ENCODE measurements at regions not wholly inside any gene's neighbourhood (a gene's known extent, or its start where the extent isn't known, plus 50 kb on each side); places are given as distances from the start of the nearest gene placed in this dataset.

DNA sequence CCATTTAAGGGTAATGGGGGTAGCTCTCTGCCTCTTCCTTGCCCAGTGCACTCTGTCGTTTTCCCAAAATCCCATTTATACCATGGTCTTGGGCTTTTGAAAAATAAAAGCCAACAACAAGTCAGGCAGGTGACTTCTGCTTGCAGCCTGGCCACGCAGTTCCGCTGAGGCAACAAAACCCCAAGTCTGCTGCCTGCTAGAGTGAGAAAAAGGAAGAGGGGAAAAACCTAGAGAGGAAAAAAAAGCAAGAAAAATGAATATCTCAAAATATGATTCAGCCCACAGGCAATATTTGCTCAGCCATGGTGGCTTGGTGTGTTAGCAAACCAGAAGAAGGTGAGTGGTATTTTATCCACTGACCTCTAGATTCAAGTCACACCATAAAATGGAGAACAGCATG is 148.2 kb upstream of the FSTL4 start:
- no peak for DNase-seq

DNA sequence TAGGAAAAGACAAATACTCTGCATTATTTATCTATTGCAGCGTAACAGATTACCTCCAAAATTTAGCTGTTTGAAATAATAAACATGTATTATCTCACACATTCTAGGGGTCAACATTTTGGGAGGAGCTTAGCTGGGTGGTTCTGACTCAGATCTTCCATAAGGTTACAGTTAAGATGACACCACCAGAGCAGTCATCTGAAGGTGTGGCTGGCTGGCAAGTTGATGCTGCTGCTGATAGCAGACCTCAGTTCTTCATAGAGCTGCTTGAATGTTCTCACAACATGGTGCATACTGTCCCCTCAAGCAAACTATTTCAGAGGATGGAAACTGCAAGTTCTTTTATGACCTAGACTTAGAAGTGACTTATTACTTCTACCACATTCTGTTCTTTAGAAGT is 146.3 kb upstream of the FSTL4 start:
- no peak for DNase-seq

DNA sequence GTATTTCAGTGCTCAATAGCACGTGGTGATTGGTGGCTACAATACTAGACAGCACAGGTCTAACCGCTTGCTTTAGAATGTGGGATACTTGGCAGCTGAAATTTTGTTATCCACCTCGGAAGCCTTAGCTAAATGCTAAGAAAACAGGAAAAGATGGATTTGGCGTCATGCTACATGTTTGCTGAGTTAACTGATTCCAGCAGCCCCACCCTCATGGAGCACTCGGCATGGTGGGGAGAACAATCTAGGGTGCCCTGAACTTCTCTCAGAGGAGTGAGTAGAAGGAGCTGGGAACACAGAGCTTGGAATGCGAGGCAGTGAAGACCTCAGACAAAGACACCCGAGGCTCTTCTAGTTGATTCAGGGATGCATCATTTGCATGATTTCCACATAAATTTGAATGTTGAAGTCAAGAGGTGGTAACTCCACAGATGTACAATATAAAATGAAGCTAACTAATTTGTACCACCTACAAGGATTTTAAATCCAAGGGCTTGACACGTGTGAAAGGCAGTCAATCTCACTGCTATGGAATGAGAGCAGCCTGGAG is 145.1 kb upstream of the FSTL4 start:
- no peak for DNase-seq

DNA sequence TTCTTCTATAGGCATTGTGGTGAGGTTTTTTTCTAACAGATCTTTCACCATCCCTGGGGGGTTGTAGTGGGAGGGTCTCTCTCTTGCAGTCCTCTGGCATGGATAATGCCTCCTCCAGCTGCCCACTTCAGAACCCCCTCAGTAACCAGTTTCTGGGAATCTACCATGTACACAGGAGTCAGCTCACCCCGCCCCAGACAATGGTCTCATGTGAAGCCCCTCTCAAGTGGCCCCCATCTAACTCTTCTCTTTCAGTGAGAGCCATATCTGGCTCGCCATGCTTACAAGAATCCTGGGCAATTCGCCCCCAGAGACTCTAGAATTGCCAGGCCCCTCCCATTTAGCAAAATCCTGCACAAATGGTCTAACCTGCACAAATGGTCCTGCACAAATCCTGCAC is 144.4 kb upstream of the FSTL4 start:
- DNase-seq = no peak

DNA sequence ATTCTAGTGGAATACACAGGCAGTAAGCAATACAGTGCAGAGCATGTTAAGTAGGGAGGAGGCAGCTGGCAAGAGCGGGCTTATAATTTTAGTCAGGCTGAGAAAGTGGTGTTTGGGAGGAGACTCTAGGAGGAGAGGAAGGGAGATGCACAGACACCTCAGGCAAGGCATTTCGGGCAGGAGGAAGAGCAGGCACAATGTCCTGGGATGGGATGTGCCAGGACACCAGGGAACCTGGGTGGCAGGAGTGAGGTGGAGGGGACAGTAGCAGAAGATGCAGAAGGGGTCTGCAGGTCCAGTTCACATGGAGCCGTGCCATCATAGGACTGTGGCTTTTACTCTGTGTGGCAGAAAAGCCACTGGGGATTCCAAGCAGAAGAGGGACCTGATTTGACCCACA is 143.7 kb upstream of the FSTL4 start:
- DNase-seq = no peak

DNA sequence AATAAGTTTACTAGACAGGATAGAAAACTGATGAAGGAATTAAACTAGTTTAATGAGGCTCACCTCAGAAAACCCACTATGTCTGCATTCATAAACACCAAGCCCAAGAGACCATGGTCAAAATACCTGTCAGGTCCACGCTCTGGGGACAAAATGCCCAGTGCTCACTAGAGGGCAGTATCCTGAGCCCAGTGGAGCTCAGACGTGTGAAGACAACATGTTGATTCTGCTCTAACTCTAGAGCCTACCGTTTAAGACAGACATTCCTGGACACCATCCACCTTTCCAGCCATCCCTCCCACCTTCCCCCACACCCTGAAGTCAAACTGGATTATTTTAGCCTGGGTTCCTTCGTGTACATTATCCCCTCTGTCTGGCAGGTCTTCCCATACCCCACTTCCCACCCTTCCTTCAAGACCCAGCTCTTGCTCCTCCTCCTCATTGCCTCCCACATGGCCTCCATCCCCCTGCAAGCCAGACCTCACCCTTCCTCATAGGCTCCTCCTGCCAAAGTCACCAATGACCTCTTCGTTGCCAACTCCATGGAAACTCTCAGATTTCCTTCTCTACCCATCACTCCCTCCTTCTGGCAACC is 142.3 kb upstream of the FSTL4 start:
- no peak for DNase-seq

DNA sequence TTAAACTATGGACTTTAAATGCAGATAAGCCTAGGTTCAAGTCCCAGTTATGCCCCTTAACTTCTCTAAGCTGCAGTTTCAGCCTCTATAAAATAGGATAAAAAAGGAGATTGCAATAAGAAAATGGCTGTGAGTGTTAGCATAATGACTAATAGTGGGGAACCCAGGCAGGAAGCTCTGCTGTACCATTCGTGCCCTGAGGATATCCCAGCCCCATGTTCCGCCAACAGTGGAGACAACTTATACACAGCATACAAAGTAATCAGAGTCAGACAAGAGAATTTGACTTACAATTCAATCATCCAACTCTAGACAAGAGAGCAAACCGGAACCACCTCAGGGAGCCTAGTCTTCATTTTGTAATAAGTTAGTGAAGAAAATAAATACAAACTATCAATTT is 141.5 kb upstream of the FSTL4 start:
- no peak for DNase-seq

DNA sequence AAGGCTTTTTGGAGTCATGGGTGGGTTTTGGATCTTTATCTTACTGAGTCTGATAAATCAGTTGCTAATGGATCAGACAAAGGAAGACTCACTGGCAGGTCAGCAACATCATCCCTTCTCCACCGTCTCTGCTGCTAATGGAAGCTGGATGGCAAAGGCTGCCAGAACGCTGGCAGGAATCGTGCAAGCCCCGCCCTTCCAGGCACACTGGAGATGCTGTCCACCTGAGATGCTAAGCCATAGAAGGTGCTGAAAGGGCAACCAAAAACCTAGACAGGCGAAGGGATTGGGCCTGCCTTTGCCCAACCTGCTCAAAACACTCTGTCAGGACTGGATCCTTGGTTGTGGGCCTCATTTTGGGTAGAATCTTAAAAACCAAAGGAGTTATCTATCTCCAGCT is 139.5 kb upstream of the FSTL4 start:
- DNase-seq = no peak

DNA sequence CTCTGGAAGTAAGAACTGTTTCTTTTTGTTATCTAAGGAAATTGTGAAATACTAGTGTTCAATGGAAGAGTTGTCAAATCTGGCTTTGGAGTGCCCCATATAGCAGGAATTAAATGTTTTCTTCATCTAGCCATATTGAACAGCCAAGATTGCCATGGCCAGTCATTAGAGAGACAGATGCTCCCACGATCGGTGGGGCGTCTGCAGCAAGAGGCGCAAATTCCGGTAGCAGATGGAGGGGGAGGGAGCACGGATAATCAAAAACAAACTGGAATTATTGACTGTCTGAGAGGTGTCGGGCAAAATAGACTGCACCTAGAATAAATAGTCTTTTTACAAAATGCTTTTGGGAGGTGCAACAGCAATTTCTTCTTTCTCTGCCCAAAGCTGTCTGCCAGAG is 139.1 kb upstream of the FSTL4 start:
- DNase-seq = peak; percentile 43

DNA sequence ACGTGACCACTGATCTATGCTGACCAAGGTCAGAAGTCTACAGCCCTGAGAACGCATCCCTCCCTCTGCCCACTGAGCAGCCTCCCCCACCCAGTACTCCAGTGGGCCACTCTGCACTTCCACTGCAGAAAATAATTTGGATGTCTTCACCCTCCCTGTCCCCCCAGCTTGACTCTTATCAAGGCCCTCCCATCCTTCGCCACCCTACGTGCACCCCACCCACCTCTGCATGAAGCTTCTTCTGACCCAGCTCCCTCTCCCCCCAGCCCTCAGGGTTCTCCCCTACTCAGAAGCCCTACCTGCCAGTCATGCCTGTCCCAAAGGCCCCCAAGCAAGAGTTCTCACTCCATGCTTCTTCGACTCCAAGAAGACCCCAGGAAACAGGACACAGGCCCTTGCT is 138.5 kb upstream of the FSTL4 start:
- no peak for DNase-seq

DNA sequence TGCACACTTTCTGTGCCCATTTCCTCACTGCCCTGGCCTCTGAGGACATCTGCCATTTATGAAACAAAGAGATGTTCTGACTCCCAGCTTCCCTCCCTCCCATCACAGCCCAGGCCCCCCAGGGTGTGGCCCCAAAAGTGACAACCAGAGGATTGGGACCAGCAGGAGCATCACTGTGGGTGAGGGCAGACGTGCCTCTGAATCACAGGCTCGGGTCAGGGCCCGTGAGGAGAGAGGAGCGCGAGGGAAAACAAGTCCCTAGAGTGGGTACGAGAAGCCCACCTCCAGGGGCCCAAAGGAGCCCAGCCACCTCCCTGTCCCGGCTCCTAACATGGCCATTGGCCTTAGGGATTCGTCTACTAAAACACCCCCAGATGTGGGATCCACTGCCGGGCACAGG is 138.0 kb upstream of the FSTL4 start:
- no peak for DNase-seq

DNA sequence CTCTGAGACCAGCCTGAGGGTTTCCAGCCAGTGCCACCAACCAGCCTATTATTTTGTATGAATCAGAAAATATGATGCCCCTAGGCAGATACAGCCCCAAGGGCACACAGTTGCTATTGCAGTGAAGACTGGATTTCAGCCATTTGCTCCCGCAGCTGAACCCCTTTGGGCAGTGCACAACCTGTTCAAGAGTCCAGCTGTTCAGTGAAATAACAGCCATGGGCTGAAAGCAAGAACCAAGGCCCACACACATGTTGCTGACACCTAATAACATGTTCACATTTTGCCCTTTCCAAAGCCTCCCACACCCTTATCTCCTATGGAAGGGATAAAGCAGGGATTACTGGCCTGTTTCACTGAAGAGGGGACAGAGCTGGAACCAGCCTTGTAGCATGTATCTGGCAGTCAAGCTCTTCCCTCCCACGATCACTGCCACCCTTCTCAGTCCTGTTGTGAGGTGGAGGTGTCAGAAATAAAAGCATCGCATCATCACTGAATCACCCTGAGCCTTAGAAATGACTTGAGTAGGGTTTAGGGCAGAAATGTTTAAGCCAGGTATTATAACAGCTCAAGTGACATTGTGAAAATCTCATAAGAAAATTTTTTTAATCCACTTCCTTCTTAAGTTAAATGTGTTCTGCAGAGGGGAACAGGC is 137.1 kb upstream of the FSTL4 start:
- DNase-seq = no peak

DNA sequence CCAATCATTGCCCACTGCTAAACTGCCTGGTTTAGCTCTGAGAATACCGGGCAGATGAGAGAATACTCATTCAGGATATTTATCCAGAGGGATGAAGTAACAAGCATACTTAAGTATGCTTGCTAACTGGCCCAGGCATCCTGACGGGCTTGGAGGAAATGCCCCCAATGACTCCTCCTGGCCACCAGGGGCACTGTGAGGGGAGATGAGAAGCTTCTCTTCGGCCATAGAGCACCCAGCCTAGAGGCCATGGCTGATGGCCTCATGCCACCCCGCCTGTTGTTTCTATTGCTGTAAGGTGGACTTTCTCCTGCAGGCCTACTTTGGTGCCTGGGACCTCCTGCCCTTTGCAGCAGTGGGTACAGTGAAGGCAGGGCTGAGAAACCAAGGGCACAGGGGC is 134.5 kb upstream of the FSTL4 start:
- DNase-seq = no peak

DNA sequence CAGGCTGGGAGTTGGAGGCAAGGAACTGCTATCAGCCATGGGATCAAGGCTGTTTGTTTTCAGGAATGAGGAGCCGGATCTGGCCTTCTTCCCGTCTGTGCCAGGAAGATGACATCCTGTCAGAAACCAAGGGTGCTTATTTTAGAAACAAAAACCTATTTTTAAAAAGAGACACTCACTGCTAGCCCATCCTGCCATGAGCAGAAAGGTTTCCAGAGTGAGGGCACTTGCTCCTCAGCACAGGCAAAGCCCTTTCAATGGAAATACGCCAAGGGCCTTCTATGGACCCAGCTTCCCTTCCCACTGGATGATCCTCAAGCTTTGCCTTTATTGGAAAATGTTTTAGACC is 132.6 kb upstream of the FSTL4 start:
- no peak for DNase-seq

DNA sequence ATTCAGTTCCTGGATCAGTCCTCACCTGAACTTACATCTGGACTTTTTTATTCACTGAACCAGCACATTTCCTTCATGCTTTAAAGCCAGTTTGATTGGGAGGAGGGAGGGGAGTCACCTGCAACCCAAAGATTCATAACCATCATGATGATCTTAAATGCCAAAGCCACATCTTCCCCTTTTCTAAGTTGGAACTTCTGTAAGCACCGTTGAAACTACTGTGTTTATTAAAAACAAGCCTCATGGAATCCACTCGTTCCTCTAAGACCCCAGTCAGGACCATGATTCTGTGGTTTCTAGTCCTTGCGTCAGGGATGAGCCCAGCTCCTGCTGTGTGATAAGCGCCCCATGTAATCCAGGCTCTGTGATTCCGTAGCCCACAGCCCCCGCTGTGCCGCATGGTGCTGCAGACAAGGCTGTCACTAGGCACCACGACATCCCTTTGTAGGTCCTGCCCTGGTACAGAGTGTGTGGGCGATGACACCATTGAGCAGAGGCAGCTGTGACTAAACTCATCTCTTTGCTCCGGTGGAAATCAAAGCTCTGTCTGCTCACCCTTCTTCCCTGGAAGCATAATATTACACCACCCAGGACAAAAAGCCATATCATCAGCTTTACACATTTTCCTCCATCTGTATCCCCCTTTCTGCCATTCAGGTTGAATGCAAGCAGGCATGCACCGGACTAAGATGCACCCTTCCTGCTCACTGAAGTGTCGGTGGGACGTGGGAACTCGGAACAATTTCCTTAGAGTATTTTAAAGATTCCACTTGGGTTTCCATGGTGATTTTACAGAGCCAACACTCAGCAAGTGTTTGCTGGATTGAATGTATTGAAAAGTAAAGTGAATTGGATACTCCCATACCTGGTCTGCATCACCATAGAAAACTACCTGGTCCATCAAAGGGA is 132.0 kb upstream of the FSTL4 start:
- DNase-seq = no peak

DNA sequence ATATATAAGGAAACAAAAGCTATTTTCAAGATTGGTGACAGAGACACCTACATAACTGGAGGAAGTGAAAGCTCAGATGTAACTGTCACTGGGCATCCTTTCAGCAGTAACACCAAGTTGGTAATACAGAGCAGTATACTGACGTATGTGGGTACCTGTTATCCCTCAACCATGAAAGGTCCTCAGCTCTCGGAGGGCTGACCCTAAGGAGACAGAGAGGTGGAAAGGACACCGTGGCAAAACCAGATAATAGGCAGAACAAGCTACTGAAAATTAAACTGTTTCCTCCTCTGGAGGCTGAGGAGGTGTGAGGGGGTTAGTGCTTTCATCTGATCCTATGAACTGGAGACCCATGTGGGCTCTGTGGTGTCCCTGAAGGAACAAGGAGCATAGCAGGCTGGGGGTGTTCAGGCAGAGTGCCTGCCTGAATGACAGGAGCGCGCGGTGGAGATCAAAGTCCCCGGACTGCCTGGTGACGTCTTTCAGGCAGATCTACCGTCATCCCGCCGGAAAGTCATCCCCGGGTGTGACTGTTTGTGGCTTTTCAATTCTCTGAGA is 130.2 kb upstream of the FSTL4 start:
- DNase-seq = no peak

DNA sequence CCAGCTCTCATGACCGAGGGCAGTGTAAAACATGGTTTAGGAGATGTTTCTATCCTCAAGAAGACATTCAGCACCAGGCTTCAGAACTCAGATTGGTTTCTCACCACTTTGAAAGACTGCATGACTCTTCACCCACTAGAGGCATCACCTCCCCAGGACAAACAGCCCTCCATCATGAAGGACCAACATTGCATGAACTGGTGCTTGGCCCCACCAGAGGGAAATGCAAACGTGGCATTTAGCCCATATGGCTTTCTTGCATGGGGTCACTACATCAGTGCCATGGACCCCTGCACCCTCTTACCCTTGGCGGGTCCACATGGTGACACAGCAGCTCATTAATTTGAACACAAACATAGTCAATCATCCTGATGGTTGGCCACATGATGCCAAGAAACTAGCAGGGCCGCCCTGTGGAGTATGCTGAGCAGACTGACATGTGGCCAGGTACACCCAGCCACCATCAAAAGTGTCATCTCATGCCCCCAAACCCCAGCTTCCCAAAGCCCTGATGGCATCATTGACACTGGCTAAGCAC is 129.5 kb upstream of the FSTL4 start:
- no peak for DNase-seq

DNA sequence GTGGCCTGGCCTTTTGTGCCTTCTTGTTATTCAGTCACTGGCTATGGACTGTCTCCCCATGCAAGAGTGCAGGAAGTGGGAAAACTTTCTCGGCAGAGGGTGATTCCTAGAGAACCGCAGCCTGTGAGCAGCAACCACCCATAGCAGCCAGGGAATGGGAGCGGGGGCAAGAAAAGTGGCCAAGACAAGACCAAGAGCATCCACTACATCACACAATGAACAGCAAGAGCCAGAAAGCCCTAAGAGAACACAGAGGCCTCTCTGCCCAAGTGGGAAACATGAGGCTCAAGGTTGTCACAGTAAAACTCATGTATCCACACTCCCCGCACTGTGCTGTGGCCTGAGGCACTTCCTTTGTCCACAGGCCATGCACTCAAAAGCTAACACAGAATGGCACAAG is 129.1 kb upstream of the FSTL4 start:
- no peak for DNase-seq

DNA sequence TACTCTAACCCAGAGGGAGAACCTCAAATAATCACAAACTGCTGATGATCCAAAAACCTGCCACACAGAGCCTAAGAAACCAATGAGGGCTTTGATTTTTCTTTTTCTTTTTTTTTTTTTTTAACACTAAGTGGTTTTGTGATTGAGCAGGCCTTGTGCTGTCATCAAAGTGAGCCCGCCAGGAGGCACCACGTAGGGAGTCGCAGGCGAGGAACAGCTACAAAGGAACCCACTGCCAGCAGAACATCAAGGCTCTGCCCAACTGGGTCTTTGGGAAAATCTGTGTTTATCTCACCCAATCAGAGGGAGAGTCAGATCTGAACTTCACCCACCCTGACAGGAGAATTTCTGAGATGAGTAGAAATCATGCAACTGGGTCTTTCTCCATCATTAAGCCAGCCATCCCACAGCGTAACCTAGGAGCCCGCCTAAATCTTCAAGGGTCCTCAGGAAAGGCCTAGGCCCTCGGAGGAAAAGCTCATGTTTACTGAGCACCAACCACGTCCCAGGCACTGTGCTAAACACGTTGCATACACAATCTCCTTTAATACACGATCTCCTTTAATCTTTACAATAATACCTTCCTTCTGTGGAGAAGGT is 126.9 kb upstream of the FSTL4 start:
- no peak for DNase-seq

DNA sequence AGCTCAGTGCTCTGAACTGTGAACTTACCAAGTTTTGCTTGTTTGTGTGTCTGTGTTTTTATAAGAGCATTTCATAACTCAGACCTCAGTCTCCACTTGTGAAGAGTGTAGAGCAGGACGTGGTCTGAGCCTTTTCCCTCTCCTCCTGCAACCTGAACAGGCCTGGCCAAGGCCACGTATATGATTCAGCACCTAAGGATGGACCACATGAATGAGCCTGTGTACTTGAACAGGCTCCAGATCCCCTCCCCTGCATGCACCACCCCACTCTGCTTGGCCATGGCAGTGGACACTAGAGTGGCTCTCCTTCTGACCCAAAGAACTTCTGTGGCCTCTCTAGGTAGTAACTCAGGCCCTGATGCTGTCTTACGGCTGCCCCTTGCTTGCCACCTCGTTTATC is 125.9 kb upstream of the FSTL4 start:
- DNase-seq = no peak

DNA sequence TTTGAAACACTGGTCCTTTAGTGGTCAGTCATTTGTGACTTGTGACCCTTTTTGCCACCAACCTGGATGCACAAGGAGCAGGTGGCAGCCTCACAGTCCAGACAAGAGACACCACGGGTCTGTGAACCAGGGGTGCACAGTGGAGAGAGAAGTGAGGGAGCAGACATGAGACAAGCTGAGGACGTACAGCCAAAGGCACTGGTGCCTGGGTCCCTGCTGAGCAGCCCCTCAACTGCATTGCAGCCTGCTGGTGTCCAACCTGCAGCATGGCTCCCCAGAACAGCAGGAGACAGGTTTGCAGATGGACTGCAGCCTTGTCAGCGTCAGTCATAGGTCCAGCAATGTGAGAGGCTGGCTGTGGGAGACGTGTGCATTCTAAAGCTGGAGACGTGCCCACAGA is 124.2 kb upstream of the FSTL4 start:
- DNase-seq = no peak

DNA sequence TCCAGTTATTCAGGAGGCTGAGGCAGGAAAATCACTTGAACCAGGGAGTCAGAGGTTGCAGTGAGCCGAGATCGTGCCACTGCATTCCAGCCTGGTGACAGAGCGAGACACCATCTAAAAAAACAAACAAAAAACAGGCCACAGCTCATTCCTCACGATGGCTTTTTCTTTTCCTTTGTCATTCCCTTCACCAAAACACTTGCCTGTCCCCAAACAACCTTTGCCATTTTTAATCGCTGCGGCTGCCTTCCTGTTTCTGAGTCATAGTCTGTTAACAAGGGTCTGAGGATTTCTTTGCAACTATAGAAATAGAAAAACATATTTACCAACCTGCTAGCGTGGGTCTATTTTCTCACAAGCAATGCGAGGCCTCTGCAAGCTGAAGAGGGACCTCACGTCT is 123.0 kb upstream of the FSTL4 start:
- DNase-seq = no peak

DNA sequence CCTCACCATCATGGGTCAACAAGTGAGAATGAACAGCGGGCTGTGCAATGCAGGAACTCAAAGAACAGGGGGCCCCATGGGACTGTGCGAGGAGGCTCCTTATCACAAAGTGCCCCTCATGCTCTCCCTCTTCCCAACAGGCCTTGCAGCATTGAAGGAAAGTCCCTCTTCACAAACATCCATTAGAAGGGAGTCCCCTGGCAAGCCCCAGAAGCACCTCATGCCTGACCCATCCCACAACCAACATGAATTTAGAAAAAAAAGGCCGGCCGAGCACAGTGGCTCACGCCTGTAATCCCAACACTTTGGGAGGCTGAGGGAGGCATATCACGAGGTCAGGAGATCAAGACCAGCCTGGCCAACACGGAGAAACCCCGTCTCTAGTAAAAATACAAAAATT is 122.6 kb upstream of the FSTL4 start:
- no peak for DNase-seq
